Mucosa of descending colon (tissue), 3 donors: ENCODE measurements at regions not wholly inside any gene's neighbourhood (a gene's known extent, or its start where the extent isn't known, plus 50 kb on each side); places are given as distances from the start of the nearest gene placed in this dataset.

Source experiments
- ATAC-seq: fragments of 200-7000 bp; cut with Tn5 transposase; one replicate; pipeline ENCODE4 v1.9.1; 2020; ENCODE audit warnings: mild to moderate bottlenecking, moderate library complexity
- DNase-seq, 3 donors: peaks; one replicate each; pipeline ENCODE4 v3.0.0-alpha.2; 2020
- H3K36me3 ChIP-seq: fragments of 200-600 bp; one replicate; pipeline ENCODE4 v1.8.0; 2021; ENCODE audit warnings: low read depth, mild to moderate bottlenecking
- H3K4me1 ChIP-seq: fragments of 200-600 bp; one replicate; pipeline ENCODE4 v1.8.0; 2021; ENCODE audit warnings: low read depth, mild to moderate bottlenecking
- H3K4me3 ChIP-seq: fragments of 200-600 bp; one replicate; pipeline ENCODE4 v1.8.0; 2021; ENCODE audit warnings: mild to moderate bottlenecking
- H3K9me3 ChIP-seq: fragments of 200-600 bp; one replicate; pipeline ENCODE4 v1.8.0; 2021; ENCODE audit warnings: mild to moderate bottlenecking
- CTCF ChIP-seq: fragments of 200-600 bp; IDR thresholded peaks from one replicate; pipeline ENCODE4 v1.8.0; 2022; ENCODE audit warnings: antibody characterized with exemption, mild to moderate bottlenecking
- intact Hi-C, 2 donors: fragments of 100-400 bp; cut with DNase I in 1 of 2; cut with micrococcal nuclease in 1 of 2; formaldehyde crosslinking; loops; one replicate each; pipeline versions ENCODE4 v1.11.0 to v1.11.1; 2022; cut with DNase I, micrococcal nuclease
- donor health status: DM: no; HTN: no; CAD: no; lungs with moderate emphysema.
- donor health status: DM: no; HTN: no; CAD: no.
- donor health status: DM: no; HTN: yes; CAD: no.

DNA sequence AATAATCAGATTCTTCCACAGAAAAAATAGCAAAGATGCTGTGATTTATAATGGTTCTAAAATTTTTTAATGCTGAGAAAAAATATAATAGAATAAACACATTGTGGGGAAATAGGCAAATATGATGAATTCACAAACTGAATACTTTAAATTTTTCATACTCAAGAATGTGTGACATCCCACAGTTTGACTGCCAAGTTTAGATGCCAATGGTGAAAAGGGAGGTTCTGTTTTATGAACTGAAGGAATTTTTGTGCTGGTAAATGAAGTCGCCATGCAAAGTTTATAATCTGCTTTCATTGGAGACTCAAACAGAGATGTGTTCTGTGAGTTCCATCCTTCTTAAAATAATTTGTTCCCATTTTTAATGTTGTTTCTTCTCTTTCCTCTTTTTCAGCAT lies 367.5 kb upstream of the ADAMTS16 start:
- intact Hi-C loops: no loop called here
- Histone ChIP-seq H3K36me3 (no peaks in the 10 kb centered on the region), H3K4me1 (no peaks in the 10 kb centered on the region), H3K4me3 (no peak overlapping the region), H3K9me3 (peaks cover 32% of the 10 kb centered on the region)
- no peak for TF ChIP-seq CTCF
- DNase-seq (no peak), ATAC-seq (no peak)

DNA sequence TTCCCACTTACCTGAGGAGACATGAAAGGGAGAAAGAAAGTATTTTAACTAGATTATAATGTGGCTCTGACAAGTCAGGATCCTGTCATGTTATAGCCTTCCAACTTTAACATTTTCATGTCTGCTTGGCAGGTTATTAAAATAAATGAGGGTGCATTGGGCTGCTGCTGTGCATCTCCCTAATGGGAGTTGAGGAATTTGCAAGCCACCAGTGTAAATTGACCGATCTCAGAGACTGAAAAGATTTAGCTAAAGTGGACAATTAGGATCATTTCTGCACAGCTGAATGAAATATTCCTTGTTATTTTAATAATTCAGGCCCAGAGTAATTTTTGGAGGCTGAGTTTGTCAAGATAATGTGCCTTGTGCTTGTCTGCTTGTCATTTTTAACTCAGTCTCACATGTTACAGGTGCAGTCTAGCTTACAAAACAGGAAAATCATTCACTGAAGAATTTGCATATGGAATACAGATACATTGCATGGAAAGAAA lies 366.3 kb upstream of the ADAMTS16 start:
- no peak for TF ChIP-seq CTCF
- intact Hi-C loops: no loop called here
- H3K4me1 ChIP-seq: no peaks in the 10 kb centered on the region
- no peaks in the 10 kb centered on the region for H3K36me3 ChIP-seq
- H3K4me3 ChIP-seq: no peak overlapping the region
- DNase-seq (no peak), ATAC-seq (no peak)
- H3K9me3 ChIP-seq: peaks cover 34% of the 10 kb centered on the region

DNA sequence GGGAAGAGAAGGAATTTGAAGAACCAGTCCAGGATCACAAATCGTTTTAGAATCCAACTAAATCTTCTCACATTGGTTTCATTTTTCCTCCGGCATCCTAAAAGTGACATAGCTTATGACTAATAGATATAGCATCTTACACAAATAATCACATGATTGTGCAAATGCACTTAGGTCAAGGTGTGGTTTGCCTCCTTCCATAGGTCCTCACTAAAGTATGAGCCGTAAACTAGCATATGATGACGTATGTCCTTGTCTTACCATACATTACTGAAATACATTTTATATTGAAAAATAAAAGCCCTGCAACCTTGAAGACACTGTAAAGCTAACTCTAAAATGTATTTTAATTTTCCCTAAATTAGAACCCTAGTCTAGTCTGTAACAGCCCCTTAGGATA lies 362.7 kb upstream of the ADAMTS16 start:
- no peak for ATAC-seq
- no peaks in the 10 kb centered on the region for H3K36me3 ChIP-seq
- DNase-seq: no peak
- no peaks in the 10 kb centered on the region for H3K4me1 ChIP-seq
- intact Hi-C loops: no loop called here
- peaks cover 41% of the 10 kb centered on the region for H3K9me3 ChIP-seq
- no peak overlapping the region for H3K4me3 ChIP-seq
- no peak for TF ChIP-seq CTCF

DNA sequence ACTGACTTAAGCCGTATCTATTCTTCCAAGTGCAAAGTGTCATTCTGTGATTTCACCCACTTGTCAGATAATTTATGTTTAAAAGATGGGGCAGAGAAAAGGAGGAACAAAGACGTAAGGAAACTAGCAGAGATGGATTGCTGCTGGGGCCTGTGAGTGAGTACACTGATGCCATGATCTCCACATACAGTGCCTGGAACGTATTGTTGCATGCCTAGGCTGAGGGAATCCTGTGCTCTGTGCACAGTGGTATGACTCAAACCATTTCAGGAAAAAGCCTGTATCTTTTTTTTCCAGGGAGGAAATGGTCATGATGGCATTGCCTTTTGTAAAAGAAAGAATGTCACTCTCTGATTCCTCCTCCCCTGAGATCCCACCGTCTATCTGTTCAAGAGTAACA lies 359.5 kb upstream of the ADAMTS16 start:
- Histone ChIP-seq H3K36me3 (no peaks in the 10 kb centered on the region), H3K4me1 (no peaks in the 10 kb centered on the region), H3K9me3 (peaks cover 57% of the 10 kb centered on the region), H3K4me3 (no peak overlapping the region)
- no peak for DNase-seq
- TF ChIP-seq CTCF: no peak
- intact Hi-C loops: no loop called here
- no peak for ATAC-seq

DNA sequence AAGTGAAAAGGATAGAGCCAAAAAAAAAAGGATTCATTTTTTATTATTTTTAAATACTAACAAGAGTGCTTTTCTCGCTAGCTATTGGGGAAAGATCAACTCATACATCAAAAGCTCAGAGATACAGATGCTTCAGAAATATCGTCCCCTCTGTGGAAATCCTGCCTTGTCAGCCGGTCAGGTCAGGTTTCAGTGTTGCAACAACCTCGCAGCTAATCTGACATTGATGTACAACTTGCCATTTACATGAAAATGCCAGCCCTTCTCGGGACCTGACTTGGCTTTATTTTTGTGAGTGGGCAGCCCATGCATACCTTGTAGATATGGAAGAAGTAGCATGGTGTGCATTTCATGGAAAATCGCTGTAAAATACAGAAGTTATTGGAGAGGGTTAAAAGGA lies 358.8 kb upstream of the ADAMTS16 start:
- peaks cover 53% of the 10 kb centered on the region for H3K9me3 ChIP-seq
- no peaks in the 10 kb centered on the region for H3K4me1 ChIP-seq
- no peaks in the 10 kb centered on the region for H3K36me3 ChIP-seq
- intact Hi-C loops: no loop called here
- TF ChIP-seq CTCF: no peak
- DNase-seq: no peak
- H3K4me3 ChIP-seq: no peak overlapping the region
- no peak for ATAC-seq

DNA sequence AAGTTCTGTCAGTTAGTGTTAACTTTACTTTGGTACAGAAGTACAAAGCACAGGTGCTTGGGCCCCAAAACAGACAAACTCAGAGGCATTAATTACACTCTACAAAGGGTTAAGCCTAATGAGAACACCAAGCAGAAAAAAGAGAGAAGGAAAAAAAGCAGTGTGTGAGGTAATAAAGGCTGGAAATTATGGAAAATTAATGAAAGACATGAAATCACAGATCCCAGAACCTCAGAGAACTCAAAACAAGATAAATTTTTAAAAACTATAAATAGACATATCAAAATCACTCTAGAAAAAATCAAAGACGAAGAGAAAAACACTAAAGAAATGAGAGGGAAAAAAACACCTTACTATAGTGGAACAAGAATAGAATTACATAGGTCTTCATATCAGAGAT lies 354.2 kb upstream of the ADAMTS16 start:
- ATAC-seq (no peak), DNase-seq (no peak)
- Histone ChIP-seq H3K36me3 (no peaks in the 10 kb centered on the region), H3K4me3 (no peak overlapping the region), H3K9me3 (peaks cover 32% of the 10 kb centered on the region), H3K4me1 (no peaks in the 10 kb centered on the region)
- intact Hi-C loops: no loop called here
- no peak for TF ChIP-seq CTCF
